ENCODE measurements at regions not wholly inside any gene's neighbourhood (a gene's known extent, or its start where the extent isn't known, plus 50 kb on each side); places are given as distances from the start of the nearest gene placed in this dataset.

- TF ChIP-seq POLR2A (IDR thresholded peaks at IDR 0.05) (no peak), CTCF (IDR thresholded peaks at IDR 0.05) (no peak)
Observed at GRCh38 chr21:18769599-18769998, 366.0 kb upstream of the TMPRSS15 start.
